ENCODE measurements at regions not wholly inside any gene's neighbourhood (a gene's known extent, or its start where the extent isn't known, plus 50 kb on each side); places are given as distances from the start of the nearest gene placed in this dataset.

DNA sequence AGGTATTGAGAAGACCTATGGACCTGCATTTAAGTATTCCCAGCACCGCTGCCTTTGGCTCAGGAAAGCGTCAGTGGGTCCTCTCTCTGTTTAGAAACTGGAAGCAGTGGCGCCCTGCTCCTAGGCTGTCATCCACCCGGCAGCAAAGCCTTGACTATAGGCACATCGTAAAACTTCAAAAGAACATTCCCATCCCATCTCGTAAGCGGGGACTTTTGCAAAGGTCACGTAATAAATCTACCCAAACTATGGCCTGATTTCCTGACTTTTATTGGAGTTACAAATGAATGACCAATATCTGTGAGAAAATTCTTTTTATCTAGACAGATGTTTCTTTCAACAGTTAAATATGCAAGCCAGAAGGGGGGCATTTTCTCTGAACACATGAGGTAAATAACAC is 115.8 kb upstream of the TCERG1L start:
- TF ChIP-seq, protein P1, sequence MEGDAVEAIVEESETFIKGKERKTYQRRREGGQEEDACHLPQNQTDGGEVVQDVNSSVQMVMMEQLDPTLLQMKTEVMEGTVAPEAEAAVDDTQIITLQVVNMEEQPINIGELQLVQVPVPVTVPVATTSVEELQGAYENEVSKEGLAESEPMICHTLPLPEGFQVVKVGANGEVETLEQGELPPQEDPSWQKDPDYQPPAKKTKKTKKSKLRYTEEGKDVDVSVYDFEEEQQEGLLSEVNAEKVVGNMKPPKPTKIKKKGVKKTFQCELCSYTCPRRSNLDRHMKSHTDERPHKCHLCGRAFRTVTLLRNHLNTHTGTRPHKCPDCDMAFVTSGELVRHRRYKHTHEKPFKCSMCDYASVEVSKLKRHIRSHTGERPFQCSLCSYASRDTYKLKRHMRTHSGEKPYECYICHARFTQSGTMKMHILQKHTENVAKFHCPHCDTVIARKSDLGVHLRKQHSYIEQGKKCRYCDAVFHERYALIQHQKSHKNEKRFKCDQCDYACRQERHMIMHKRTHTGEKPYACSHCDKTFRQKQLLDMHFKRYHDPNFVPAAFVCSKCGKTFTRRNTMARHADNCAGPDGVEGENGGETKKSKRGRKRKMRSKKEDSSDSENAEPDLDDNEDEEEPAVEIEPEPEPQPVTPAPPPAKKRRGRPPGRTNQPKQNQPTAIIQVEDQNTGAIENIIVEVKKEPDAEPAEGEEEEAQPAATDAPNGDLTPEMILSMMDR (IDR thresholded peaks at IDR 0.05; ENCODE audit: poor library complexity, severe bottlenecking): no peak
- no peak for TF ChIP-seq EP300 (conservative IDR thresholded peaks at IDR 0.05; ENCODE audit: poor library complexity, severe bottlenecking)
